ENCODE measurements at regions not wholly inside any gene's neighbourhood (a gene's known extent, or its start where the extent isn't known, plus 50 kb on each side); places are given as distances from the start of the nearest gene placed in this dataset.

GRCh38 chrX:110504947-110505346 is 146.3 kb downstream of the RTL9 start:
- no peak for TF ChIP-seq REST (IDR thresholded peaks at IDR 0.05; ENCODE audit: borderline replicate concordance)
- no peak for TF ChIP-seq MXI1 (conservative IDR thresholded peaks at IDR 0.05; ENCODE audit: poor library complexity, severe bottlenecking)

All from neural cell (in vitro differentiated cells).